Fibroblast of skin of abdomen (primary cell): ENCODE measurements at regions not wholly inside any gene's neighbourhood (a gene's known extent, or its start where the extent isn't known, plus 50 kb on each side); places are given as distances from the start of the nearest gene placed in this dataset.

ENCODE experiments used
- DNase-seq: peaks from one replicate; pipeline ENCODE4 v3.0.0-alpha.2; 2013

- no peak for DNase-seq
These were observed 1207.2 kb downstream of the SLITRK1 start for GRCh38 chr13:82675024-82675423.

- no peak for DNase-seq
These were observed 1207.7 kb downstream of the SLITRK1 start for GRCh38 chr13:82674546-82674945.

GRCh38 chr13:82672248-82672647, 1210.0 kb downstream of the SLITRK1 start:
- DNase-seq: no peak

GRCh38 chr13:82664183-82664582, 1218.1 kb downstream of the SLITRK1 start:
- no peak for DNase-seq

GRCh38 chr13:82661126-82661525, 1221.1 kb downstream of the SLITRK1 start:
- no peak for DNase-seq

GRCh38 chr13:82658811-82659210, 1223.5 kb downstream of the SLITRK1 start:
- no peak for DNase-seq

GRCh38 chr13:82657471-82657870, 1224.8 kb downstream of the SLITRK1 start:
- DNase-seq: no peak

GRCh38 chr13:82654861-82655855, 1227.1 kb downstream of the SLITRK1 start:
- DNase-seq: no peak

- DNase-seq: no peak
These were observed 1228.1 kb downstream of the SLITRK1 start for GRCh38 chr13:82654143-82654542.

- no peak for DNase-seq
These were observed 1234.7 kb downstream of the SLITRK1 start for GRCh38 chr13:82647540-82647939.

- DNase-seq: no peak
These were observed 1246.2 kb downstream of the SLITRK1 start for GRCh38 chr13:82636119-82636518.

GRCh38 chr13:82634946-82635345, 1247.3 kb downstream of the SLITRK1 start:
- no peak for DNase-seq

- peak; percentile 4 for DNase-seq
These were observed 1255.1 kb downstream of the SLITRK1 start for GRCh38 chr13:82627183-82627582.

- no peak for DNase-seq
These were observed 1256.6 kb downstream of the SLITRK1 start for GRCh38 chr13:82625717-82626116.

- no peak for DNase-seq
These were observed 1267.2 kb downstream of the SLITRK1 start for GRCh38 chr13:82615043-82615442.

GRCh38 chr13:82614086-82614485, 1268.2 kb downstream of the SLITRK1 start:
- DNase-seq: no peak

- no peak for DNase-seq
These were observed 1276.3 kb downstream of the SLITRK1 start for GRCh38 chr13:82606008-82606407.

- DNase-seq: no peak
These were observed 1284.5 kb downstream of the SLITRK1 start for GRCh38 chr13:82597747-82598146.

GRCh38 chr13:82593239-82593638, 1289.0 kb downstream of the SLITRK1 start:
- DNase-seq: no peak

GRCh38 chr13:82571653-82572052, 1310.6 kb downstream of the SLITRK1 start:
- DNase-seq: no peak

GRCh38 chr13:82569581-82569980, 1312.7 kb downstream of the SLITRK1 start:
- DNase-seq: peak; percentile 1

- no peak for DNase-seq
These were observed 1315.4 kb downstream of the SLITRK1 start for GRCh38 chr13:82566864-82567263.

GRCh38 chr13:82565201-82565600, 1317.1 kb downstream of the SLITRK1 start:
- DNase-seq: no peak

GRCh38 chr13:82560889-82561288, 1321.4 kb downstream of the SLITRK1 start:
- DNase-seq: no peak
